Uterus (tissue), 3 donors: ENCODE measurements at regions not wholly inside any gene's neighbourhood (a gene's known extent, or its start where the extent isn't known, plus 50 kb on each side); places are given as distances from the start of the nearest gene placed in this dataset.

Experiments
- DNase-seq, 2 donors: peaks; one replicate each; pipeline ENCODE4 v3.0.0-alpha.2; 2019 to 2020
- H3K27ac ChIP-seq, 2 donors: fragments of 200-600 bp; sonication (generic); 1 replicate in 1 of 2; 2 replicates in 1 of 2; pipeline ENCODE4 v1.5.1; 2016 to 2018
- H3K27me3 ChIP-seq, 2 donors: fragments of 200-600 bp; sonication (generic); one replicate each; pipeline ENCODE4 v1.5.1; 2018 to 2019; ENCODE audit warnings: control low read depth in 1 of 2
- H3K36me3 ChIP-seq, 2 donors: fragments of 200-600 bp; sonication (generic); one replicate each; pipeline ENCODE4 v1.5.1; 2019; ENCODE audit warnings: control low read depth in 1 of 2
- H3K4me1 ChIP-seq, 2 donors: fragments of 200-600 bp; sonication (generic); one replicate each; pipeline ENCODE4 v1.5.1; 2018 to 2019; ENCODE audit warnings: control low read depth in 1 of 2
- H3K4me3 ChIP-seq, 2 donors: fragments of 200-600 bp; sonication (generic); 1 replicate in 1 of 2; 2 replicates in 1 of 2; pipeline ENCODE4 v1.5.1; 2018 to 2019; ENCODE audit warnings: mild to moderate bottlenecking in 1 of 2
- H3K9me3 ChIP-seq, 2 donors: fragments of 200-600 bp; sonication (generic); one replicate each; pipeline ENCODE4 v1.5.1; 2019; ENCODE audit warnings: control low read depth in 1 of 2
- POLR2A ChIP-seq, 2 donors: fragments of 450-650 bp; IDR thresholded peaks; one replicate each; pipeline ENCODE4 v1.6.1; 2016; ENCODE audit warnings: antibody characterized with exemption in 2 of 2, mild to moderate bottlenecking in 1 of 2, moderate library complexity in 1 of 2
- intact Hi-C: fragments of 100-400 bp; cut with DNase I; formaldehyde crosslinking; loops from one replicate; pipeline ENCODE4 v1.15.1; 2023; ENCODE audit warnings: low total_unique reads
- TF ChIP-seq, protein P1 (sequence below), 4 experiments: fragments of 200-600 bp in 2 of 4; fragments of 450-650 bp in 2 of 4; sonication (generic) in 2 of 4; IDR thresholded peaks; one replicate each; pipeline ENCODE4 v1.5.1; 2016 to 2019; ENCODE audit warnings: antibody characterized with exemption in 4 of 4, mild to moderate bottlenecking in 2 of 4, moderate library complexity in 1 of 4
- donor health status: DM: yes; HTN: yes; CAD: no.

DNA sequence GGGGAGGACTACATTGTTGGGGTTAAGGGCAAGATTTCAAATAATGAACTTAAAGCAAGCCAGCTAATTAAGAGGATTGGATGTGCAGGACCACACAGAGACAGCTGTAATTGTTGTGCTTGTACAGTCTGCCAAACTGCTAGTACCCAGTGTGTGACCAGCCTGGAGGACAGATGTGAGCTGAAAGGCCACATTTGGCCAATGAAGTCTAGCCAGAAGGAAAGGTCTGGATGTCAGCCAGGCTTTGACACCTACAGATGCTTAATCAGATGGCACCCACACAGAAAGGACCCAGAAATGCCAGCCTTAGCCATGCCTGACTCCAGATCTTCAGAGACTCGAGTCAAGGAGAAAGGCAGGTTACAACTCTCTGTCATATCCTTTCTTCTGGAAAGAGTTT lies 491.1 kb downstream of the KIF4B start:
- intact Hi-C loops = no loop called here
- DNase-seq = no peak
- H3K4me3 ChIP-seq = no peak overlapping the region
- H3K9me3 ChIP-seq = no peaks in the 10 kb centered on the region
- TF ChIP-seq, protein P1, sequence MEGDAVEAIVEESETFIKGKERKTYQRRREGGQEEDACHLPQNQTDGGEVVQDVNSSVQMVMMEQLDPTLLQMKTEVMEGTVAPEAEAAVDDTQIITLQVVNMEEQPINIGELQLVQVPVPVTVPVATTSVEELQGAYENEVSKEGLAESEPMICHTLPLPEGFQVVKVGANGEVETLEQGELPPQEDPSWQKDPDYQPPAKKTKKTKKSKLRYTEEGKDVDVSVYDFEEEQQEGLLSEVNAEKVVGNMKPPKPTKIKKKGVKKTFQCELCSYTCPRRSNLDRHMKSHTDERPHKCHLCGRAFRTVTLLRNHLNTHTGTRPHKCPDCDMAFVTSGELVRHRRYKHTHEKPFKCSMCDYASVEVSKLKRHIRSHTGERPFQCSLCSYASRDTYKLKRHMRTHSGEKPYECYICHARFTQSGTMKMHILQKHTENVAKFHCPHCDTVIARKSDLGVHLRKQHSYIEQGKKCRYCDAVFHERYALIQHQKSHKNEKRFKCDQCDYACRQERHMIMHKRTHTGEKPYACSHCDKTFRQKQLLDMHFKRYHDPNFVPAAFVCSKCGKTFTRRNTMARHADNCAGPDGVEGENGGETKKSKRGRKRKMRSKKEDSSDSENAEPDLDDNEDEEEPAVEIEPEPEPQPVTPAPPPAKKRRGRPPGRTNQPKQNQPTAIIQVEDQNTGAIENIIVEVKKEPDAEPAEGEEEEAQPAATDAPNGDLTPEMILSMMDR (IDR thresholded peaks at IDR 0.05) = no peak
- TF ChIP-seq POLR2A (IDR thresholded peaks at IDR 0.05) = no peak
- H3K27ac ChIP-seq = no peak overlapping the region
- no peaks in the 10 kb centered on the region for H3K27me3 ChIP-seq
- no peaks in the 10 kb centered on the region for H3K4me1 ChIP-seq
- no peaks in the 10 kb centered on the region for H3K36me3 ChIP-seq

DNA sequence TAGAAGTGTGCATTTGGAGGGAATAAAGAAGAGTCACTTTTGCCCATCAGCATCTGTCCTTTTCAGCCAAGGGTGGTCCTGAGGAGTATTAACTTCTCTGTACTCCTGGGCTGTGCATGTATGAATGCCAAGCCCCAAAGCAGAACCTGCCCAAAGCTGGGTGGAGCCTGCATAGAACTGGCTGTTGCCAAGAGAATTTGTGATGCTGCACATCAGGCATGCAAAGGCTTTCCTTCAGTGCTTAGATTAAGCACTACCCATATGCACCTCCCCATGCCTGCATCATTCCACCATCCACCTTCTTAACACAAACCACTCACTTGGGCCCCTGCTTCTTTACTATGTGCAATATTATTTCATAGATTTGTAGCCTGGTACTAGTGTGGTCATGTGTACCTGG lies 493.8 kb downstream of the KIF4B start:
- Histone ChIP-seq H3K36me3 (no peaks in the 10 kb centered on the region), H3K4me3 (no peak overlapping the region), H3K9me3 (no peaks in the 10 kb centered on the region), H3K27ac (no peak overlapping the region), H3K4me1 (no peaks in the 10 kb centered on the region), H3K27me3 (no peaks in the 10 kb centered on the region)
- TF ChIP-seq, protein P1 (IDR thresholded peaks at IDR 0.05) = no peak
- no peak for TF ChIP-seq POLR2A (IDR thresholded peaks at IDR 0.05)
- intact Hi-C loops = no loop called here
- no peak for DNase-seq

DNA sequence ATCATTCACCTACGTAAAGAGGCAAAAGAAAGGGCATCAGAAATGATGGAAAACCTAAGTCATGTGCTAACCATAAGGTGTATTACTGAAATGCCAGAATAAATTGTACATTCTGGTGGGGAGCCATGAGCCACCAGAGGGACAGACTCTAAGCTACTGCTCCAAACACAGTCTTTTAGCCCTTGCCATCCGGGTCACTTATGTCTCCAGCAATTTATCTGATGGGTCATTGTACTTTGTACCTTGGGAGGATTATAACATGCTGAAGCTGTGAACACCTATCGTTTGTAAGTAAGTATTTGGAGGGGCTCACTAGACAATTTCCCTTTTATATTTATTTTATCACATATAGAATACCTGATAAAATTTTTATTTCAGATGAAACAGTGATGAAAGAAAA lies 495.1 kb downstream of the KIF4B start:
- H3K36me3 ChIP-seq = no peaks in the 10 kb centered on the region
- no peak overlapping the region for H3K27ac ChIP-seq
- intact Hi-C loops = no loop called here
- no peaks in the 10 kb centered on the region for H3K4me1 ChIP-seq
- no peak overlapping the region for H3K4me3 ChIP-seq
- TF ChIP-seq POLR2A (IDR thresholded peaks at IDR 0.05) = no peak
- TF ChIP-seq, protein P1 (IDR thresholded peaks at IDR 0.05) = no peak
- no peak for DNase-seq
- H3K27me3 ChIP-seq = no peaks in the 10 kb centered on the region
- no peaks in the 10 kb centered on the region for H3K9me3 ChIP-seq

DNA sequence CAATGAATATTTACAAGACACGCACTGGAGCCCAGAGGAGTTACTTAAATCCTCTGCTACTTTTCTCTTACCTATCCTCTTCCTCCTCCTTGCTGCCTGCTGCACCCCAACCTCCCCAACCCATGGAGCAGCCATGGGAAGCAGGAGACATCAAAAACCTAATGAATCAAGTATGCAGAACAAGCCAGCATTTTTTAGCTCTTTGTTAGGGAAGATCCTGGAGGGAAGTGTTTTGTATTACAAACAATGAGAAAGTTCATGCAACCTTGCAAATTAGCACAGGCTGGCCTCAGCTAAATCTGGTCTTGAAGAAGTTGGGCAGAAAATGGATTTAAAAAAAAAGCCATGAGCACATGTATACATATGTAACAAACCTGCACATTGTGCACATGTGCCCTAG lies 498.8 kb downstream of the KIF4B start:
- H3K27ac ChIP-seq = no peak overlapping the region
- H3K9me3 ChIP-seq = no peaks in the 10 kb centered on the region
- H3K4me1 ChIP-seq = no peaks in the 10 kb centered on the region
- H3K4me3 ChIP-seq = no peak overlapping the region
- DNase-seq = no peak
- no peaks in the 10 kb centered on the region for H3K36me3 ChIP-seq
- no peaks in the 10 kb centered on the region for H3K27me3 ChIP-seq
- no peak for TF ChIP-seq POLR2A (IDR thresholded peaks at IDR 0.05)
- TF ChIP-seq, protein P1 (IDR thresholded peaks at IDR 0.05) = no peak
- intact Hi-C loops = no loop called here

DNA sequence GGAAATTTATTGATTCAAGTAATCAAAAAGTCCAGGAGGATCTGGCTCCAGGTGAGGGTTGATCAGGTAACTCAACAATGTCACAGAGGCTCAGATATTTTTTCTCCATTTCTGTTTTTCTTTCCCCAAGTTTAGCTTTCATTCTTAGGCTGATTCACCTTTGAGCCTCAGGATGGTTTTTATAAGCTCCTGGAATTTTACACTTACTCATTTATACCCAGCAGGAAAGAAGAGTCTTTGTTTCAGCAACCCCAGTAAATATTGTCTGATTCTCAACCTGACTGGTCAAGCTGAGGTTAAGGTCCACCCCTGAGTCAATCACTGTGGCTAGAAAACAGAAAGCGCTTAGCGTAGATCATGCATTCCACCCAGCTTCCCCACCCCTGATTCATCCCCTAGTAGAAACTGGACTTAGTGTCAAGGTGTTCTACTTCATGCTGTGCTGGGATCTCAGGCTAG lies 500.6 kb downstream of the KIF4B start:
- TF ChIP-seq, protein P1 (IDR thresholded peaks at IDR 0.05) = no peak
- no peak for TF ChIP-seq POLR2A (IDR thresholded peaks at IDR 0.05)
- Histone ChIP-seq H3K4me1 (no peaks in the 10 kb centered on the region), H3K36me3 (no peaks in the 10 kb centered on the region), H3K27ac (no peak overlapping the region), H3K27me3 (no peaks in the 10 kb centered on the region), H3K4me3 (no peak overlapping the region), H3K9me3 (no peaks in the 10 kb centered on the region)
- DNase-seq = no peak
- intact Hi-C loops = no loop called here
